ENCODE measurements at regions not wholly inside any gene's neighbourhood (a gene's known extent, or its start where the extent isn't known, plus 50 kb on each side); places are given as distances from the start of the nearest gene placed in this dataset.

- DNase-seq (ENCODE audit: missing footprints) (no peak), ATAC-seq (peak; percentile 67)
- intact Hi-C loops (cut with DNase I) = loop anchor here (5.0 kb wide), 1 partner anchor 101 kb away; no protein-coding TSS in a partner anchor
Measured at GRCh38 chr21:28737674-28738419, 254.8 kb downstream of the LTN1 start.

- intact Hi-C loops (cut with DNase I) = loop anchor here (5.0 kb wide), 1 partner anchor 97 kb away; no protein-coding TSS in a partner anchor
- ATAC-seq (no peak), DNase-seq (ENCODE audit: missing footprints) (no peak)
Measured at GRCh38 chr21:28734522-28735175, 258.0 kb downstream of the LTN1 start.

- ATAC-seq (peak; percentile 91), DNase-seq (ENCODE audit: missing footprints) (peak; percentile 57)
- intact Hi-C loops (cut with DNase I) = no loop called here
Measured at GRCh38 chr21:28731700-28732321, 260.9 kb downstream of the LTN1 start.

- ATAC-seq (no peak), DNase-seq (ENCODE audit: missing footprints) (no peak)
- intact Hi-C loops (cut with DNase I) = no loop called here
Measured at GRCh38 chr21:28729887-28730286, 262.8 kb downstream of the LTN1 start.

GRCh38 chr21:28727809-28728208, 264.9 kb downstream of the LTN1 start:
- ATAC-seq = peak; percentile 45
- intact Hi-C loops (cut with DNase I) = no loop called here
- DNase-seq (ENCODE audit: missing footprints) = no peak

- ATAC-seq (no peak), DNase-seq (ENCODE audit: missing footprints) (no peak)
- intact Hi-C loops (cut with DNase I) = no loop called here
Measured at GRCh38 chr21:28725396-28725795, 267.3 kb downstream of the LTN1 start.

- DNase-seq (ENCODE audit: missing footprints) (no peak), ATAC-seq (no peak)
- intact Hi-C loops (cut with DNase I) = no loop called here
Measured at GRCh38 chr21:28723646-28724045, 269.0 kb downstream of the LTN1 start.

- intact Hi-C loops (cut with DNase I) = no loop called here
- DNase-seq (ENCODE audit: missing footprints) = no peak
- ATAC-seq = no peak
Measured at GRCh38 chr21:28719723-28720122, 273.0 kb downstream of the LTN1 start.

- DNase-seq (ENCODE audit: missing footprints) (no peak), ATAC-seq (no peak)
- intact Hi-C loops (cut with DNase I) = no loop called here
Measured at GRCh38 chr21:28714777-28715464, 277.8 kb downstream of the LTN1 start.

GRCh38 chr21:28712411-28712810, 280.3 kb downstream of the LTN1 start:
- ATAC-seq (no peak), DNase-seq (ENCODE audit: missing footprints) (no peak)
- intact Hi-C loops (cut with DNase I) = no loop called here

GRCh38 chr21:28705616-28706015, 287.1 kb downstream of the LTN1 start:
- intact Hi-C loops (cut with DNase I) = no loop called here
- no peak for DNase-seq (ENCODE audit: missing footprints)
- ATAC-seq = no peak

GRCh38 chr21:28704746-28705145, 287.9 kb downstream of the LTN1 start:
- intact Hi-C loops (cut with DNase I) = no loop called here
- DNase-seq (ENCODE audit: missing footprints) (no peak), ATAC-seq (peak; percentile 69)

GRCh38 chr21:28703861-28704260, 288.8 kb downstream of the LTN1 start:
- intact Hi-C loops (cut with DNase I) = no loop called here
- no peak for ATAC-seq

GRCh38 chr21:28699596-28700259, 292.9 kb downstream of the LTN1 start:
- DNase-seq (ENCODE audit: missing footprints) (no peak), ATAC-seq (no peak)
- intact Hi-C loops (cut with DNase I) = no loop called here

More at GRCh38 chr21:28703861-28704260, 288.8 kb downstream of the LTN1 start:
- DNase-seq (ENCODE audit: missing footprints) = no peak

- ATAC-seq (no peak), DNase-seq (ENCODE audit: missing footprints) (no peak)
- intact Hi-C loops (cut with DNase I) = no loop called here
Measured at GRCh38 chr21:28699186-28699585, 293.5 kb downstream of the LTN1 start.

- ATAC-seq (no peak), DNase-seq (ENCODE audit: missing footprints) (no peak)
- intact Hi-C loops (cut with DNase I) = no loop called here
Measured at GRCh38 chr21:28696844-28697410, 295.8 kb downstream of the LTN1 start.

- no peak for ATAC-seq
- intact Hi-C loops (cut with DNase I) = no loop called here
- DNase-seq (ENCODE audit: missing footprints) = no peak
Measured at GRCh38 chr21:28693476-28693875, 299.2 kb downstream of the LTN1 start.

- ATAC-seq (no peak), DNase-seq (ENCODE audit: missing footprints) (no peak)
- intact Hi-C loops (cut with DNase I) = no loop called here
Measured at GRCh38 chr21:28690196-28690595, 302.5 kb downstream of the LTN1 start.

- DNase-seq (ENCODE audit: missing footprints) (no peak), ATAC-seq (no peak)
- intact Hi-C loops (cut with DNase I) = no loop called here
Measured at GRCh38 chr21:28688381-28688780, 304.3 kb downstream of the LTN1 start.
